GM12892 (cell line): ENCODE measurements at regions not wholly inside any gene's neighbourhood (a gene's known extent, or its start where the extent isn't known, plus 50 kb on each side); places are given as distances from the start of the nearest gene placed in this dataset.
A peak's percentile ranks its signal among the peaks of the same experiment; 100 is the strongest.

Experiments
- DNase-seq: peaks from one replicate; pipeline ENCODE4 v3.0.0; 2011; ENCODE audit not compliant: insufficient read length
- FAIRE-seq: peaks from 2 replicates; lab custom pipeline; 2011; peaks lifted over from hg19 to GRCh38; lab: Jason Lieb, UNC
- POLR2A ChIP-seq: IDR thresholded peaks from 2 replicates; pipeline ENCODE4 v1.6.1; 2011; ENCODE audit warnings: low read depth, low read length, control low read depth
- POLR2AphosphoS5 ChIP-seq: IDR thresholded peaks from 2 replicates; pipeline ENCODE4 v1.6.1; 2011; ENCODE audit warnings: low read depth, low read length, control low read depth
- TAF1 ChIP-seq: IDR thresholded peaks from 2 replicates; pipeline ENCODE4 v1.6.1; 2011; ENCODE audit warnings: low read depth, mild to moderate bottlenecking, control low read depth, low read length, borderline replicate concordance

DNA sequence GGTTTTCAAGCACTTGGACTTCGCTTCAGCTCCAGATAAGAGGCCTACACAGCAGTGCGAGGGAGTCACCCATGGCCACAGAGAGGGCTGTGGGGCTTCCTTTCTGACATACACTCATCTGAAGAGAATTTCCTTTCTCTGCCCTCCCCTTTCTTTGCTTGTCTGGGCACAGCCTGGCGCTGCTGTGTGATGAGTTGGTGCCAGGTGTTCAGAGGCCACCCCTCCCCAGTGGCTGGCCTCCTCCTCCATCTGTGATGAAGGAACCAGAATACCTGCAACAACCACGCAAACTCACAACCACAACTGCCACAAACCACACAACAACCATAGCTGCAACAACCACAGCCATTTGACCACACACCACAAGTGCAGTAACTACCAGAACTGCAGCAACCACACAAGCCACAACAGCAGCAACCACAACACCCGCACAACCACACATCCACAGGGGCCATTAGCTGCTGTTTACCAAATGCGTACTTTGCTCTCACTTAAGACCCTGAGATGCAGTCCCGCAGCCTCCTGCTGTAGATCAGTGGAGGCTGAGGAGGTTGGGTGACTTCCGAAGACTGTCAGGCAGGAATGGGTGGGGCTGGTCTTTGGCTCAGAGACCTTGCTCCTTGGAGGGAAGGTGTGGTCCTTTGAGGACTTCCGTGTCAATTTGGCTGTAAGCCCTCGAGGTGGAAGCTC lies 71.1 kb downstream of the IER5 start:
- DNase-seq, result no peak
- peak; percentile 65 for FAIRE-seq
- TF ChIP-seq POLR2A, result no peak
- no peak for TF ChIP-seq POLR2AphosphoS5
- TF ChIP-seq TAF1, result no peak

- DNase-seq (no peak), FAIRE-seq (no peak)
- TF ChIP-seq TAF1, result no peak
- no peak for TF ChIP-seq POLR2A
- TF ChIP-seq POLR2AphosphoS5, result no peak
These were observed 71.8 kb downstream of the IER5 start for GRCh38 chr1:181160322-181160721.

GRCh38 chr1:181160998-181161870 lies 72.7 kb downstream of the IER5 start:
- DNase-seq (no peak), FAIRE-seq (no peak)
- no peak for TF ChIP-seq TAF1
- TF ChIP-seq POLR2AphosphoS5, result no peak
- TF ChIP-seq POLR2A, result no peak

DNA sequence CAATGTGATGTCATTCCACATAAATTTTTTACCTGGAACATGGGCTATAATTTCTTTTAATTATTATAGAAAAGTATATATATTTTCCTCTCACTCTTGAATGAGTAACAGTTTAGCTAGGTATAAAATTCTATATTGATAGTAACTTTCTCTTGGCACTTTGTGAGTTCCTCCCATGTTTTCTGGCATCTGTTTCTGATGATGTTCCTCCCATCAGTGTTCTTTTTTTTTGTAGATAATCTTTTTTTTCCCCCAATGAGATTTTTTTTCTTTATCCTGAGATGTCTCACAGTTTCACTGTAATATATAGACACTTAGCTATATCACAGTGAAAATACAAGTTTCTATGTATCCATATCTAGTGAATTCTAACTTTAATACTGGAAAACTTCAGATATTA lies 75.2 kb downstream of the IER5 start:
- DNase-seq, result no peak
- no peak for TF ChIP-seq POLR2A
- TF ChIP-seq POLR2AphosphoS5, result no peak
- TF ChIP-seq TAF1, result no peak
- no peak for FAIRE-seq

GRCh38 chr1:181166377-181167196 lies 78.1 kb downstream of the IER5 start:
- TF ChIP-seq POLR2A, result no peak
- no peak for TF ChIP-seq POLR2AphosphoS5
- no peak for TF ChIP-seq TAF1
- DNase-seq (no peak), FAIRE-seq (peak; percentile 91)

DNA sequence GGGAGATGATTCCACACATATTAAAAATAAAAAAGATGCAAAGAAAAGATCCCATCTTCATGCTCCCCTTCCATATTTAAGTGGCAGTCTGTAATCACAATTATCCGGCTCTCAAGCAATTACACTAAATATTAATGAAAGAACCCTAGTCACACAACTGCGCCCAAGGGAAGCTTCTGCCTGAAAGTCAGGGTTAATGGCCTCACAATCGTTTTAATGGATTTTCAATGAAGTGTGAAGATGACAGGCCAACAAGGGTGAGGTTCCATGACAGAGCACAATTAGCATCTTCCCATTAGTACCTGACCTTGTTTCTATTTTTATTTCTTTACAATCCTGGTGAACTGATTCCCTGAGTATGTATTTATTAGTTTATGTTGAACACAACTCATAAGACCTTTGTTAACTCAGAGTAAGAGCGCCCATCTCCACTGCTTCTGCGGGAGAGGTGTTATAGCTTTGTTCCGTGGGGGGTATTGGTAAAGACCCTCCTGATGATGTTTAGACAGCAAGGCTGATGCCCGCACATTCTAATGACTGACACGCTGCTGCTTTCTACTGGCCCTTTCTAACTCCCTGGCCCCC lies 80.9 kb downstream of the IER5 start:
- DNase-seq (no peak), FAIRE-seq (no peak)
- TF ChIP-seq POLR2A (no peak), POLR2AphosphoS5 (no peak), TAF1 (no peak)

DNA sequence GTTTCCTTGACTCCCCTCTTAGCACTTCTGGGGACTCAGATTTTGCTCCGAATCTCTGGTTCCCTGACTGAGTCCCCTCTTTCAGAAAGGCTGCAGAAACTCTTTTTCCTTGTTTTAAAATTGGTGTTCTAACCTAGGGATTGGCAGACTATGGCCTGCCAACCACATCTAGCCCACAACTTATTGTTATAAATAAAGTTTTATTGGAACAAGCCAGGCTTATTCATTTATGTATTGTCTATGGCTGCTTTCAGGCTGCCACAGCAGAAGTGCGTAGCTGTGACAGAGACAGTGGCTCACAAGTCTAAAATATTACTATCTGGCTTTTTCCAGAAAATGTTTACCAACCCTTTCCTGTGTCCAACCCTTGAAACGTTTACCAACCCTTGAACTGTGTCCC lies 81.7 kb downstream of the IER5 start:
- TF ChIP-seq POLR2AphosphoS5, result no peak
- FAIRE-seq (no peak), DNase-seq (no peak)

GRCh38 chr1:181172082-181172481 lies 83.6 kb downstream of the IER5 start:
- TF ChIP-seq POLR2AphosphoS5, result no peak
- no peak for TF ChIP-seq POLR2A
- no peak for TF ChIP-seq TAF1
- DNase-seq (no peak), FAIRE-seq (no peak)

GRCh38 chr1:181173761-181174447 lies 85.4 kb downstream of the IER5 start:
- FAIRE-seq, result no peak
- no peak for TF ChIP-seq POLR2A
- no peak for TF ChIP-seq TAF1
- no peak for TF ChIP-seq POLR2AphosphoS5

DNA sequence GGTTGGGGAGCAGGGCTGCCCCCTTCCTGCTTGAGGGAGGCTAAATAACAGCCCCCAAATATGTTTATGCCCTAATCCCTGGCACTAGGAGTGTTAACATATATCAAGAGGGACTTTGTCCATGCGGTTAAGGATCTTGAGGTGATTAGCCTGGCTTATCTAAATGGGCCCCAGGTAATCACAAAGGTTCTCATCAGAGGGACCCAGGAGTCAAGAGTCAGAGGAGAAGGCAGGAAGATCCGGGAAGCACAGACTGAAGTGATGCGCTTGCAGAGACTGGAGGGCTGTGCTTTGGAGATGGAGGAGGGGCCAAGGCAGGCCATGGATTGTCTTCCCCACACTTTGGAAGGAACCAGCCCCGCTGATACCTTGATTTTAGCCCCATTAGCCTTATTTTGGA lies 86.4 kb downstream of the IER5 start:
- DNase-seq, result no peak
- FAIRE-seq, result no peak

More at GRCh38 chr1:181173761-181174447, 85.4 kb downstream of the IER5 start:
- no peak for DNase-seq

GRCh38 chr1:181175356-181175910 lies 86.9 kb downstream of the IER5 start:
- DNase-seq, result no peak
- FAIRE-seq, result no peak
- TF ChIP-seq POLR2AphosphoS5, result no peak
- no peak for TF ChIP-seq TAF1
- no peak for TF ChIP-seq POLR2A

More for the DNA sequence above, 86.4 kb downstream of the IER5 start:
- no peak for TF ChIP-seq TAF1
- TF ChIP-seq POLR2AphosphoS5, result no peak
- TF ChIP-seq POLR2A, result no peak

DNA sequence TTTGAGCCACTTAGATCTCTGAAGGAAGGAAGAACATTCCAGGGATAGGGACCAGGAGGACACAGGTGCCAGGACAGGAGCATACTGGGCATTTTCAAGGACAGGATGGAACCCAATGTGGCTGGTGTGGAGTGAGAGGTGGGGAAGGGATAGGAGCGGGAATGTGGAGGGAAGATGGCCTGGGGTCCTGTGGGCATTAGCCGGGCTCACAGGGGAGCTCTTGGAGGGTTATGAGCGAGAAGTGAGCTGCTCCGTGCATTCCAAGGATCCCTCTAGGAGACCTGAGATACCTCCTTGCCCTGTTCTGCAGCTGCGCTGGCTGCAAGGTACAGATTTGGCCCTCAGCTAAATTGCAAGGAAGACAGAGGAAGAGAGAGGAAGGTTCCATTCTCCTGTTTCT lies 87.5 kb downstream of the IER5 start:
- FAIRE-seq, result no peak
- no peak for TF ChIP-seq POLR2A
- TF ChIP-seq TAF1, result no peak
- no peak for TF ChIP-seq POLR2AphosphoS5

More for the DNA sequence above, 87.5 kb downstream of the IER5 start:
- DNase-seq, result no peak
